ENCODE measurements at regions not wholly inside any gene's neighbourhood (a gene's known extent, or its start where the extent isn't known, plus 50 kb on each side); places are given as distances from the start of the nearest gene placed in this dataset.

- TF ChIP-seq POLR2AphosphoS5 (IDR thresholded peaks at IDR 0.05; ENCODE audit: low read depth): no peak
- H3K27me3 ChIP-seq (ENCODE audit: insufficient read depth, poor library complexity, severe bottlenecking): no peaks in the 10 kb centered on the region
These were observed 544.4 kb downstream of the KCNJ2 start for GRCh38 chr17:70713694-70714093.

GRCh38 chr17:70716551-70716950 lies 547.2 kb downstream of the KCNJ2 start:
- Histone ChIP-seq H3K4me3 (replicated peaks; ENCODE audit: insufficient read depth, low read length) (no peak overlapping the region), H3K27me3 (ENCODE audit: insufficient read depth, poor library complexity, severe bottlenecking) (no peaks in the 10 kb centered on the region), H3K27ac (replicated peaks) (no peak overlapping the region)
- TF ChIP-seq GABPA (IDR thresholded peaks at IDR 0.05; ENCODE audit: low read depth) (no peak), POLR2AphosphoS5 (IDR thresholded peaks at IDR 0.05; ENCODE audit: low read depth) (no peak), SPI1 (IDR thresholded peaks at IDR 0.05; ENCODE audit: borderline replicate concordance, low read depth) (no peak), CTCF (IDR thresholded peaks at IDR 0.05; ENCODE audit: insufficient read depth, low read length) (no peak), REST (IDR thresholded peaks at IDR 0.05; ENCODE audit: insufficient replicate concordance, low read depth) (no peak)
- DNase-seq (ENCODE audit: low read depth in 1 of 2, low spot score in 1 of 2): no peak

More at GRCh38 chr17:70713694-70714093, 544.4 kb downstream of the KCNJ2 start:
- DNase-seq (ENCODE audit: low read depth in 1 of 2, low spot score in 1 of 2): no peak
- Histone ChIP-seq H3K27ac (replicated peaks) (no peak overlapping the region), H3K4me3 (replicated peaks; ENCODE audit: insufficient read depth, low read length) (no peak overlapping the region)

- H3K4me3 ChIP-seq (replicated peaks; ENCODE audit: insufficient read depth, low read length): no peak overlapping the region
These were observed 547.7 kb downstream of the KCNJ2 start for GRCh38 chr17:70717042-70717441.

More at GRCh38 chr17:70717042-70717441, 547.7 kb downstream of the KCNJ2 start:
- no peak for DNase-seq (ENCODE audit: low read depth in 1 of 2, low spot score in 1 of 2)
- no peak for TF ChIP-seq POLR2AphosphoS5 (IDR thresholded peaks at IDR 0.05; ENCODE audit: low read depth)
- TF ChIP-seq CTCF (IDR thresholded peaks at IDR 0.05; ENCODE audit: insufficient read depth, low read length): no peak
- TF ChIP-seq SPI1 (IDR thresholded peaks at IDR 0.05; ENCODE audit: borderline replicate concordance, low read depth): no peak
- no peak for TF ChIP-seq GABPA (IDR thresholded peaks at IDR 0.05; ENCODE audit: low read depth)
- TF ChIP-seq REST (IDR thresholded peaks at IDR 0.05; ENCODE audit: insufficient replicate concordance, low read depth): no peak
- Histone ChIP-seq H3K27ac (replicated peaks) (no peak overlapping the region), H3K27me3 (ENCODE audit: insufficient read depth, poor library complexity, severe bottlenecking) (no peaks in the 10 kb centered on the region)

All from HL-60 (cell line).